ENCODE measurements at regions not wholly inside any gene's neighbourhood (a gene's known extent, or its start where the extent isn't known, plus 50 kb on each side); places are given as distances from the start of the nearest gene placed in this dataset.

DNA sequence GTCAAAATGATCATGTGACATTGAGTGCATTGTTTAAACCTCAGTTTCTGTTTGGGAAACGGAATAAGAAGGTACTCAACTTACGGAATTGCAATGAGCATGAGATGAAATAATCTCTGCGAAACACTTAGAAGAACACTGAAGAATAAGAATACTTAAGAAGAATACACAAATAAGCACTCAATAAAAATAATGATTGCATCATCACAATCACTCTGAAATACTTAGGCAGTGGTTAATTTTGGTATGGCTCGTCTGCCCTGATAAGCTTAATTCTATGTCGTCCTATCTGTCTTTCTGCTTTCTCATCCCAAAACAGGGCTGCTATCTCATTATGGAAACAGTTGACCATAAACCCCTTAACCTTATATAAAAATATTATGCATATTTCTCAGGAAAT is 823.6 kb downstream of the DIAPH3 start:
- Histone ChIP-seq H3K9me3 (ENCODE audit: severe bottlenecking) (no peaks in the 10 kb centered on the region), H3K4me3 (ENCODE audit: low read depth, low read length) (no peak overlapping the region), H3K27me3 (ENCODE audit: insufficient read depth, low read depth, severe bottlenecking) (no peaks in the 10 kb centered on the region), H3K36me3 (no peaks in the 10 kb centered on the region), H3K27ac (no peak overlapping the region)
- no peak for DNase-seq
- TF ChIP-seq CTCF (IDR thresholded peaks at IDR 0.05; ENCODE audit: low read depth, low read length): no peak

- DNase-seq: no peak
- Histone ChIP-seq H3K27me3 (ENCODE audit: insufficient read depth, low read depth, severe bottlenecking) (no peaks in the 10 kb centered on the region), H3K36me3 (no peaks in the 10 kb centered on the region), H3K9me3 (ENCODE audit: severe bottlenecking) (no peaks in the 10 kb centered on the region), H3K4me3 (ENCODE audit: low read depth, low read length) (no peak overlapping the region), H3K27ac (no peak overlapping the region)
- TF ChIP-seq CTCF (IDR thresholded peaks at IDR 0.05; ENCODE audit: low read depth, low read length): no peak
Measured at GRCh38 chr13:59340581-59340980, 823.1 kb downstream of the DIAPH3 start.

GRCh38 chr13:59342400-59342799 is 821.3 kb downstream of the DIAPH3 start:
- Histone ChIP-seq H3K36me3 (no peaks in the 10 kb centered on the region), H3K27me3 (ENCODE audit: insufficient read depth, low read depth, severe bottlenecking) (no peaks in the 10 kb centered on the region), H3K4me3 (ENCODE audit: low read depth, low read length) (no peak overlapping the region), H3K27ac (no peak overlapping the region), H3K9me3 (ENCODE audit: severe bottlenecking) (no peaks in the 10 kb centered on the region)
- no peak for DNase-seq
- TF ChIP-seq CTCF (IDR thresholded peaks at IDR 0.05; ENCODE audit: low read depth, low read length): no peak

DNA sequence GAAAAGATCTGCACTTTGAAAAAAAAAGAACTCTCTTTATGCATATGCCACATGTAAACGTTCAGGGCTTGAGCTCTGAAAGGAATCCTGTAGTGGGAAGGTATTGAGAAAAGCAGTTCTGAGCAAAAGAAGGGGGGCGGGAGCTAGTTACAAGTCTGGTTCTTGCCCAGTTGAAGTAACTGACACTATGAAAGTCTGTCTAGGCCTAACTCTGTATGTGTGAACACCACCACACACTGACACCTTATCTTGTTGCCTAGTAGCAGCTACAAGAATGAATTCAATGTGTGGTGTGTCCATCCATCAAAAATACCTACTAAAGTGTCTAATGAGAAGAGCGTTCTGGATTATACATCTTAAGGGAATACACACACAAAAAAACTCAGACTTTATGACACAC is 820.6 kb downstream of the DIAPH3 start:
- Histone ChIP-seq H3K27me3 (ENCODE audit: insufficient read depth, low read depth, severe bottlenecking) (no peaks in the 10 kb centered on the region), H3K36me3 (no peaks in the 10 kb centered on the region), H3K27ac (no peak overlapping the region), H3K4me3 (ENCODE audit: low read depth, low read length) (no peak overlapping the region), H3K9me3 (ENCODE audit: severe bottlenecking) (no peaks in the 10 kb centered on the region)
- no peak for TF ChIP-seq CTCF (IDR thresholded peaks at IDR 0.05; ENCODE audit: low read depth, low read length)
- DNase-seq: no peak

DNA sequence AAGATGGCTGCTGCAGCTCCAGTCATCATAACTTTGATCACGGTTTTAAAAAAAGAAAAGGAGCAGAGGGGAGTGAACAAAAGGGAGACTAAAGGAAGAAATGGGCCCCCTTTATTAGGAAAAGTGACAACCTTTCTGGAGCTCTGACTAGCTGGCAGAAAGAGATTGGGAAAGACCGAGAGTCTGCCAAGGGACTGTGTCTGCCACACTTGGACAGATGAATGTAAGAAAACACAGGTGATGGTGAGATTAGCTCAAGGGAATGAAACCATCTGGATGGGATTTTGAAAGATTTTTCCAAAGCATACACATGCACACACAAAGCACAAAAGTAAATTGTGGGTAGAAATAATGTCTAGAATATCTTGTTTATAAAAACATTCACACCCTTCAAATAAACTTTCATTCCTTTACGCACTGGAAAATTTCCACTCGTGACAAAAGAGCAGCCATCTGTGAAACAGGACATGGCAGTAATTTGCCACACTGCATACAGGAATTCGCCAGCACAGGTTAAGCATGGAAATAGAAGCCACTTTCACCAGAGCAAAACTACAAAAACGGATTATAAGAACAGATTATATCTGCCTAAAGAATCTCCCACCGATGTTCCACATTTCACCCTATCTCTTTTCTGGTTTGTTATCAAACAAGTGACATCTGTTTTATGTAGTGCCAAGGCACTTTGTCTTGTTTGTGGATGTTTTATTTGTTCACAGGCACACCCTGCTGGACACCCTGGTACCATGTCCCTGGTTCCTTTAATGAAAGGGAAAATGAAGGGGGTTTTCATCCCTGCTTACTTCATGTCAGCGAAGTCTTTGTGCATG is 819.5 kb downstream of the DIAPH3 start:
- Histone ChIP-seq H3K27me3 (ENCODE audit: insufficient read depth, low read depth, severe bottlenecking) (no peaks in the 10 kb centered on the region), H3K4me3 (ENCODE audit: low read depth, low read length) (no peak overlapping the region), H3K9me3 (ENCODE audit: severe bottlenecking) (no peaks in the 10 kb centered on the region), H3K36me3 (no peaks in the 10 kb centered on the region), H3K27ac (no peak overlapping the region)
- TF ChIP-seq CTCF (IDR thresholded peaks at IDR 0.05; ENCODE audit: low read depth, low read length): no peak
- no peak for DNase-seq

DNA sequence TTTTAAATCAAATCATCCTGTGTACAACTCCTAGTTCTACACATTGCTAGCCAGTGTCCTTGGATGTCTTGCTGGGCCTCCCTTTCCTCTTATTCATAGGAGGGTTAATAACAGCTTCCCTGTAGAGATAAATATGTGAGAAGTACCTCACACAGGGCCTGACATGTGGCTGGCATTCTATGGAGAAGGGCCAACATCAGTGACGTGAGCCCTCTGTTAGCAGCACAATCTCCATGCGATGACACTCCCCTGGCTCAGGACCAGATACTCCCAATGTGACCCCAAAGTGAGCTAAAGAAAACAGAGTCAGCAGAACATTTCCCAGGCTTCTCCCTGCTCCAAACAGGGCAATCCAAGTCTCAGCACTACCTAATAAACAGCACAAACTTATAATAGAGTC is 818.4 kb downstream of the DIAPH3 start:
- no peak for TF ChIP-seq CTCF (IDR thresholded peaks at IDR 0.05; ENCODE audit: low read depth, low read length)
- H3K36me3 ChIP-seq: no peaks in the 10 kb centered on the region
- no peaks in the 10 kb centered on the region for H3K27me3 ChIP-seq (ENCODE audit: insufficient read depth, low read depth, severe bottlenecking)
- no peak overlapping the region for H3K27ac ChIP-seq
- no peaks in the 10 kb centered on the region for H3K9me3 ChIP-seq (ENCODE audit: severe bottlenecking)
- H3K4me3 ChIP-seq (ENCODE audit: low read depth, low read length): no peak overlapping the region
- DNase-seq: no peak

Measured in WERI-Rb-1 (cell line).